ENCODE measurements at regions not wholly inside any gene's neighbourhood (a gene's known extent, or its start where the extent isn't known, plus 50 kb on each side); places are given as distances from the start of the nearest gene placed in this dataset.

DNA sequence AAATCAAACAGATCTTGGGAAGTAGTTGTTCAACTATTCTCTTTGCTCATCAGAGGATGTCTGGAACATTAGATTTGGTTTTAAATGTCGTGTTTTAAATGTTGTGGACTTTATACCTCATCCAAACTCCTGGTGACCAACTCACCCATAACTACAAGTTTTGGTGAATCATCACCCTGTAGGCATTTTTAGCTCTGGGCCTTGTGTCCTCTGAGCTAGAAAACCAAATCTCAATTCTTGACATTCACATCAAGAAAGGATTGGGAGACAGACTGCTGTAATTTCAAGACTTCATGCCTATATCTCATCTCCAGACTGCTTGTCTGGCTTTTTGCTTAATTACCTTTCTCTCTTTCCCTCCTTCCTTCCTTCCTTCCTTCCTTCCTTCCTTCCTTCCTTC, 228.5 kb upstream of the ROBO2 start:
- DNase-seq (ENCODE audit: low read depth in 3 of 3) = no peak

DNA sequence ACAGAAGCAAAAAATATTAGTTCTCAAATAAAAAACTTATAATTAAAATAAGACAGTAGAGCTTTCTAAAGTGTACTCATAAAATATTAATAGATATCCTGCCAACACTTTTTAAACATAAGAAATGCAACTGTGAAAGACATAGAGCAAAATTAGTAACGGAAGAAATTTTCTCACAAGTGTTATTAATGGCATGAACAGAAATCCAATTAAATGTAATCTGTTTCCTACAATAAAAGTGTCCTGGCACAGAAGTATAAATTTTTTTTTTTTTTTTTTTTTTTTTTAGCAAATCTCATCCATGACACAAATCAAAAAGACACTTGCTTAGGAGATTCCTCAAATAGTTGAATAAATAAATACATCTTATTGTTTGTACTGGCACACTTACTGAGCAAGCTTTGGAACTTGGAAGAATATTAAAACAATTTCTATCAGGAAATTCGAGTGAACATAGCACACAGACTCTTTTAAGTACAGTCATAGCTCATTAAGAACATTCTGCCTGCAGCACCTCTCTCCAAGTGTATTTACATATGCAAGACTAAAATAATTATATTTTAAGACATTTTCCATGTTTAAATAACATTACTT, 227.2 kb upstream of the ROBO2 start:
- no peak for DNase-seq (ENCODE audit: low read depth in 3 of 3)

DNA sequence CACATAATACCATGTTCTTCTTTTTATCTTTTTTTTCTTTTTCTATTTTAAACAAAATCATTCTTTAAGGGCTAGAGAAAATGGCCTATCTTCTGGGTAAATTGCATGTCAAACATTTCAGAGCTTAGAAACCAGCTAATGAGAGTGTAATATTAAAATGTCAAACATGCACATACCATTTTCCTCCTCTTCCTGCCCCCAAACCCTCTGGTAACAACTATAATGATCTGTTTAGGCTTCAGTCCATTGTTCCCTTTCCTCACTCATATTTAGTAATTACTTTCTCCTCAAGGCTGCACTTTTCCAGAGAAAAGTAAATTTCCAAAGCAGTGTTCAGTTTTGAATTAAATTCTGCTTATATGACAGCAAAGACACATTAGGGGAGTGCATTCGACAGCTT, 224.3 kb upstream of the ROBO2 start:
- no peak for DNase-seq (ENCODE audit: low read depth in 3 of 3)

DNA sequence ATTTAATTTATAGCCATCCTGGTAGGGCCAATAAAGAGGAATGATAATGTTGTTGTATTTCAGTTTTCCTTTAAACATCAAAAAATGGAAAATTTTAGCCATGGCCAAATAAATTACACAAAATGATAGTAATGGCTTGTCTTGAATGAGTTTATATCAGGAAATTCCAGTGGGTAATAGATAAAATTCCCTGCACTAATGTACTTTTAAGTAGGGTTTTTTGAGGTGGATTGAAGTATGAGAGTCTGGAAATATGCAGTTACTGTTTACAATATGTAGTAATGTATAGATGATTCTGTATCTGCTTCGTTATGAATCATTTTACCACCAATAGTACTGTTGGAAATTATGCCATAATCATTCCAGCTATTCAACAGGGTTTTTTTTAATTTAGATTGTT, 219.4 kb upstream of the ROBO2 start:
- DNase-seq (ENCODE audit: low read depth in 3 of 3) = no peak

DNA sequence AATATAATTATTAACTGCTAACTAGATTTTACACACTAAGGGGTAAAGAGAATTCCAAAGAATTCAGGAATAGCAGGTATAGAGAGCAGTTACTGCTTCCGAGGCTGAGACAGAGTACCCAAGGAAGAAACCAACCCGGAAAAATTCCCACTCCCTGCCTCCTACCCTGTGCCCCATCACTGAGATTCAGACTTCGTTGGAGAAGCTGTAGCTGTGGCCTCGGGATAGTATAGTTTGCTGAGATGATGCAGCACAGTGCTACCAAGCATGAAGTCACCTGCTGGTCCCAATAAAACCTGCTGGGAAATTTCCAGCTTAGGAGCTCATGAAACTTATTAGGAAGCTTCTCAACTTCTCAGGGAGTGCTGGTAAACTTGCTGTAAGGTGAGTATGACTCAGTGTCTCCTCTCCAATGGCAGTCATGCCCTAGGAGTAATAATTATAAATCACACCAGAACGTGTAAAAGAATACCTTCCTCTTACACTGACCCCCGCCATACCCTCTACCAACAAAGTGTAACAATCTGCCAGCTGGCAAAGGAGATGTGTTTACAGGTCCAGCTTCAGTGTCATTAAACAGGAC, 215.2 kb upstream of the ROBO2 start:
- no peak for DNase-seq (ENCODE audit: low read depth in 3 of 3)

DNA sequence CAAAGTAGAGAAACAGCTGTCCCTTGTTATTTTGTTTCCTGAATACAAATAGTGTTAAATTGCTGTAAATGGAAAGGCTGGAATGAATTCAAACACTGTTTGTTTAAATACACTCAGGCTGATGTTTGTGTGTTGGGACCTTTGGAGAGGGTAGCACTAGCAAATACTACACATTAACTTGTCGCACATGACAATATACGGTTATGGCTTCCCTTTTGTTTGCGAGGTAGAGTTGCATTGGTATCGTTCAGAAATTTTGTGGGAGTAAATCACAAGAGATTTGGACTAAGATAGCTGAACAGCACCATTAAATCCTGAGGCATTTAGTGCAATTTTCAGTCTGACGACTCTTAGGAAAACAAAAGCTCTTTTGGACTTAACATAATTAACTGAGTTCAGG, 213.0 kb upstream of the ROBO2 start:
- DNase-seq (ENCODE audit: low read depth in 3 of 3) = no peak

DNA sequence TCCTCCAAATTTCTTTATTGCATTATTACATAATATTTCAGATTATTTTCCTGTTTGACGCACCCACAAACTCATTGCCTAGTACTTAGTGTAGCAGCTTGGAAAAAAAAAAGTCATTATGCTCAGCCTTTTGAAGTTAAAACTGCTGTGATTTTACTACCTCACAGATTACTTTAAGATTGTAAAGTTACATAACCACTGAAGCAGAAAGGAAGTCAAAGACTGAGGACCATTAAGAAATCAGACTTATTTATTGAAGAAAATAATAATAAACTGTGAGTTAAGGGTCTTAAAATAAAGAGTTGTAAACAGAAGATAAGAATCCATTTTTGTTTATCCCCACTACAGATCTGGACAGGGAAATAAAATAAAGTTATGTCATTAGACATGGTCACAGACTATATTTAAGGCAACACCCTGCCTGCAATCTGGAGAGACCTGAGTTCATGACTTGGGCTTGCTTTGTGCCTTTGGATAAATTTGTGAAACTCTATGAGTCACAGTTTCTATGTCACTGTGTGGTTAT, 212.1 kb upstream of the ROBO2 start:
- DNase-seq (ENCODE audit: low read depth in 3 of 3) = no peak

DNA sequence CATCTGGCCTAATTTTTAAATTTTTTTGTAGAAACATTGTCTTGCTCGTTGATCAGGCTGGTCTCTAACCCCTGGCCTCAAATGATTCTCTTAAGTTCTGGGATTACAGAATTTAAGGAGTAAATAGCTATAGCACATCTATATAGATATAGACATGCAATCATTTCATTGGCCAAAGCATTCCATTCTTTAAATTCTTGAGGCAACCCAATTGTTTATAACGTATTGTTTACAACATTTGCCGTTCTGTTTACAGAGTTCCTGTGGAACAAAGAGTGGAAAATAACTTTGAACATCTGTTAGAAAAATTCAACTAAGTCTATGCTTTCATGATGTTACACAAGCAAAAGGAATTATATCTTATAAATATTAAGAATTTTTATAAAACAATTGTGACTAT, 205.2 kb upstream of the ROBO2 start:
- DNase-seq (ENCODE audit: low read depth in 3 of 3) = no peak

DNA sequence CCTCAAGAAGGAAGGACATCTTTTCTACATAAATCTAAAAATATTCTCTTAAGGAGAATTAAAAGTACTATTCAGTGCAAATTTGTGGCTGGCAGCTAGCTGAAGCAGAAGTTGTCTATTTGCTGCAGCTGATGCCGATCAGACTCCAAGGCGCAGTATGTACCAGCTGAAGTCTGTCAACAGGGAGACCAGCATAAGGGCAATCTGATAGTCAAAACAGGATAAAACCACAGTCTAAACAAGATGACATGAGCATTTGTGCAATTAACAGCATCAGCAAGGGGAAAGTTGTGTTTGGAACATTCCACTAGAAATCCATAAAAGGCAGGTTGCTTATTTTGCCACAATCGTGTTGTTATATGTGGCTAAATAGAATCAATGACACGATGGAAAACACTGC, 198.2 kb upstream of the ROBO2 start:
- DNase-seq (ENCODE audit: low read depth in 3 of 3) = no peak

DNA sequence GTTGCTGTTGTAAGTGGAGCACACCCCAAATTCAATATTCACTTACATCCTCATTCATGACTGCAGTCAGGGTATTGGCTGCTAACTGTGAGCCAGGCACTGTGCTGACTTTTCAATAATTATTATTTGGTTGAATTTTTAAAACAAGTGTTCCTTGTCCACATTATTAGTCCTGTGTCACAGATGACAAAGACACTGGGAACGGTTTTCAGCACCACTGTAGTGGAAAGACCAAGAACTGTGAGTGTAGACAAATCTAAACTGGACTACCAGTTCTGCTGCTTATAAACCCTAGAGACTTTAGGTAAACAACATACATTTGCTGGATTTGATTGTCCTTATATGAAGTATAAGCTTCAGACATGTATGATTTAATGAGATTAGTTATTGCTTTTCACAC, 197.7 kb upstream of the ROBO2 start:
- DNase-seq (ENCODE audit: low read depth in 3 of 3) = no peak

DNA sequence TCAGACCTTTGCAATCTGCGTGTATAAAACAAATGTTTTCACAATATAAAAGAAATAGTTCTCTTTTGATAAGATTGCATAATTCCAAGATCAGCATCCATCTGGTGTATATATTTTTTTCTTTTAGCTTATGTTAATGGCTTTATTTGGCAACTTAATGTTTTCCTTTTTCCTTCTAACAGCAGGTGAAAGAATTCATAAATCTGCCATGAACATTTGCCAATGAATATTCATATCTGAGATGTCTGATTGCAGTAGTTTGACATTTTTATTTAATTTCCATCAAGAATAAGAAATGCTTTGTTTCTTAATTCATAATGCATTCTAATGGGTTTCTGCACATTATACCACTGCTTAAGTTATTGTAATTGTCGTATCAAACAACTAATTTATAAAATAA, 184.4 kb upstream of the ROBO2 start:
- DNase-seq (ENCODE audit: low read depth in 3 of 3) = no peak

DNA sequence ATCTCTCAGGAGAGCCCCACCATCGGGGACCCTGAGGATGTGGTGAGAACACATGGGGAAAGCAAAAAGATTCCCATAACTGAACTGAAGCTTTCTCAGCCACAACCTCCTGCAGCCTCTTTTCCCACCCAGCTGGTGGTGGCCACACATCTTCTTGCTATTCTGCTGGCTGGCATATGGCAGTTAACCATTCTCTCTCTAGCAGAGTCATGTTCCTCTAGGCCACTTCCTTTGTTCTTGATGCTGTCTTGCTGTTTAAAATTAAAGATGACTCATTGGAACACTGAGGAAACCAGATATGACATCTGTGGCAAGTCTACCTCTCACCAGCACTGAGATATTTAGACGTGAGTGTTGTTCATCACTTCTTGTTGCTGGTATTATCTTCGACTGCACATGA, 180.3 kb upstream of the ROBO2 start:
- DNase-seq (ENCODE audit: low read depth in 3 of 3) = no peak

DNA sequence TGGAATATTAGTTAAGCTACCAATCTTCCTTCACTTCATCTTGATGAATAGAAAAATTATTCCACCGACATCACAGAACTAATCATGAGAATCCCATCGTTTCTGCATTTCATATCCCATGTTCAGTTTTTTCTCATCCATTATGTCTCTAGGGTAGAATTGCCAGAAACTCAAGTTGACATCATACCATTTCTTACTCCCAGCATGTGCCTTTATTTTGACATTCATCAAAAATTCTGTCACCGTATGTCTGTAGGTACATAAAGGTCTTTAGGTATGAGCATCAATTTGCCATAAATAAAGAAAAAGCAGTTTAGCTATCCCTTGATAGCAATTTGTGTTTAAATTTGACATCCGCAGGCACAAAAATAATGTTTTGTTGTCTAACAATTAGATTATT, 175.5 kb upstream of the ROBO2 start:
- no peak for DNase-seq (ENCODE audit: low read depth in 3 of 3)

DNA sequence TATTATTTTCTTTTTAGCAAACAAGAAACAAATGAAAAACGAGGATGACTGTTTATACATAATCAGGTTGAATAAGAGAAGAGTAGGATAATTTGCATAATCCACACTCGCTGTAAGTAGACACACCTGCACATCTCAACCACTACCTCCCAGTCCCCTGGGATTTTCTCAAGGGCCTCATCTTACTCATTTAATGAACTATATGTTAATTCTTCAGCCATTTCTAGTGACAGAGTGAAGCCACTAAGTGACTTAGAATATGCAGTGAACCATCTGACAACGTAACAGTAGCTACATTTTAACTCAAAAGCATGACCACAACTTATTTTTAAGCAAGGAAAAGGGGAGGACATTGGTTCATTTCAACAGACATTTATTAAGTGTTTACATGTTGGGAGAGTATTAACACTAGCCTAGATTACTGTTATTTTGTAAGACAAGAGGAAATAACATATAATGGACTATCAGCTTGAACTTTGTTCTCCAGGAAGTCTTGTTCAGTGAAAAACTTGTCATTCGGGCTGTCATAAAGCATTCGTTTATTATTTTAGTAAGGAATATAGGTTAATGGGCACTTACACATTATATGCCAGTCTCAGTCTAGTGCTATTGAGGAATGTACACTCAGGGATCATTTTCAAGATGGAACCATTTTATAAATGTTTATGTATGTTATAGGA, 173.0 kb upstream of the ROBO2 start:
- no peak for DNase-seq (ENCODE audit: low read depth in 3 of 3)

DNA sequence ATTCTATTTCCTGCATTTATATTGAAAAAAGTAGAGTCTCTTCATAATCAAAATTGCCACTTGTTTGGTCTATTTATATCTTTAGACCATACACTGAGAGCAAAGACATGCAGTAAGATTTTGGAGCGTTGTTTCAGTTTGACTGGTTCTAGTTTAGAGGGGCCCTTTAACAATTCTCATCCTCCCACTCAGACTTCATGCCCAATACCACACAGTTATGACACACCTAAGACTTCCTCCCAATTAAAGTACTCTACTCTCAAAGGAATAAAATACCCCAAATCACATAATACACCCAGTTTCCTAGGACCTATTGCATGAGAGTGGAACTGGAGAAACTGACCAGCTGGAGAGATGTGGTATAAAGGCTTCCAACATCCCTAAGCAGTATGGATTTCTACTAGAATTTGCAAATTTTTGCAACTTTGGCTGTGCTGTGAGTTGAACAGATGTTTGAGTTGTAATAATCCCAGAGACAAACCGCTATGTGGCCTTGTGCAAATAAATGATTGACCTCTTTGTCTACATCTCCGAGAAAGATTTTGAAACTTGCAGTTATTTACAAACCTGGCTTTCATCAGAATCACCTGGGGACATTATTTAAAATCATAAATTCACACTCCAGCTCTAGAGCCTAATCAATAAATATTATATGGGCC, 170.0 kb upstream of the ROBO2 start:
- no peak for DNase-seq (ENCODE audit: low read depth in 3 of 3)

DNA sequence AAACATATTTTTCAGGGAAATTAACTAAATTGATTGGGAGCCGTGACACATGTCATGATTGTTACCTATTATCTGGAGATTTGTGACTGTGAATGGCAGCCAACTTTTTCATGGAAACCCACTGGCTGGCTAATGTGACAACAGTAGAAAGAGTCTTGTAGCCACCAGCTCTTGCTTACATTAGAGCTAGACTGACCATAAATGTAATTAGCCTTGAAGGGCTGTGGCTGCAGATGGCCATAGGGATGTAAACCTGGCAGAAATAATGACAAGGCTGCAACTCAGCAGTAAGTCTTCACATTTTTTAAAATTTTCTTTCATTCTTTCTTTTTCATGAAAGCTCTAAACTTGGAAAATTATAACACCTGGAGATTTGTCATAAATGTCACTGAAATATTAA, 168.2 kb upstream of the ROBO2 start:
- DNase-seq (ENCODE audit: low read depth in 3 of 3) = no peak

DNA sequence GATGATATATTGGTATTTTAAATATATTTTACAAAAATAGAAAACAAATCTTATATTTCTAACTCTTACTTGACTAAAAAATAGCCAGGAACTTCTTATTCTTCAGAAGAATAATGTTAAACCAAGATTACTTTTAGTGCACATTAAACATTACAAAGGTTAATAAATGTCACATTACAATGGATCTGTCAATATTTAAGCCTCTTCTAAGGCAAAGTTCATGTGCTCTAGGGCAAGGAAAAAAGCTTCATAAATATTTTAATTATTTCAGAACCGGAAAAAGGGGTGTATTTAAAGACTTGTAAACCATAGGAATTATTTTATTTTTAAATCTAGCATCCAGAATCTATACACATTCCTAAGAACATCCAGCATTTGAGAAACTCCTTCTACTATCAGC, 166.9 kb upstream of the ROBO2 start:
- no peak for DNase-seq (ENCODE audit: low read depth in 3 of 3)

DNA sequence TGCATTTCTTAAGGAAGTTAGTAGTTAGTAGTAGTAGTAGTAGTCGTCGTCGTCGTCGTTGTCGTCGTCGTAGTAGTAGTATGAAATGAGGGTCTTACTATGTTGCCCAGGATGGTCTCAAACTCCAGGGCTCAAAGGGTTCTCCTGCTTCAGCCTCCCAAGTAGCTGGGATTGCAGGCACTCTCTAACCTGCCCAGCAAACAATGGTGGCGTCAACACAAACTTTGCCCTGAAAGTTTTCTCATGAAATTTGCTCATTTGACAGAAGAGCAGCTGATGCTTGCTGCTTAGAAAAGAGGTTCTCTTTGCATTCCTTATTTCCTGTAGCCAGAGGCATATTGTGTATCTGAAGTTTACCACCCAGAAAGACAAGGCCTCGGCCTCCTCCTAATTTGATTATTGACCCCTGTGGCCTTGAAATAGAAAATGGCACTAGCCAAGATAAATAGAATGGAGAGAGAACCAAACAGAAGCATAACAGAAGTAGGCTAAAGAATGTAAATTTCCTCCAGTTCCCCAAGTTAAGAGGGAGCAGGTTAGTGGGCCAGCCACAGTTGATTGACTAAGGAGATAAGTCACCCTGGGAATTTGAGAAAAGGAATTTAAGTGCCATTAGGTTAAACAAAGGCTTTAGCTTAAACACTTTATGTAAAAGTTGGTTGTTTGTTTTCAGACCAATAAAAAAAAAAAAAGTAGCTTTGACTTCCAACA, 166.2 kb upstream of the ROBO2 start:
- no peak for DNase-seq (ENCODE audit: low read depth in 3 of 3)

DNA sequence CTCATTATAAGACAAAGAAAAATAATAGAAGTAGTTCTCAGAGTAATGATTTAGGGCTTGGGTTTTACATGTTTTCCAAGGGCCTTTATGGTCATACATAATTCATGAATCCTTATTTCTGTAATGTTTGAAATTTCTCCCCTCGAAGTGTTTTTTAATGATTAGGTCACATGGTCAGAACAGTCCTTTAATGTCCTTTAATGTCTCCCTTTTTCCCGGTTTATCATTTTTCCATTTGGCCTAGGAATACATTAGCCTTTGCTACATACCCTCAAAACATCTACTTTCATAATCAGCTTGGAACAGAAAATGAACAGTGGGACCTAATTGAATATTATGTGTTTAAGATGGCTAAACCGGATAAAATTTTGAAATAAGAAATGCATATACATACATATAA, 159.9 kb upstream of the ROBO2 start:
- DNase-seq (ENCODE audit: low read depth in 3 of 3) = no peak

DNA sequence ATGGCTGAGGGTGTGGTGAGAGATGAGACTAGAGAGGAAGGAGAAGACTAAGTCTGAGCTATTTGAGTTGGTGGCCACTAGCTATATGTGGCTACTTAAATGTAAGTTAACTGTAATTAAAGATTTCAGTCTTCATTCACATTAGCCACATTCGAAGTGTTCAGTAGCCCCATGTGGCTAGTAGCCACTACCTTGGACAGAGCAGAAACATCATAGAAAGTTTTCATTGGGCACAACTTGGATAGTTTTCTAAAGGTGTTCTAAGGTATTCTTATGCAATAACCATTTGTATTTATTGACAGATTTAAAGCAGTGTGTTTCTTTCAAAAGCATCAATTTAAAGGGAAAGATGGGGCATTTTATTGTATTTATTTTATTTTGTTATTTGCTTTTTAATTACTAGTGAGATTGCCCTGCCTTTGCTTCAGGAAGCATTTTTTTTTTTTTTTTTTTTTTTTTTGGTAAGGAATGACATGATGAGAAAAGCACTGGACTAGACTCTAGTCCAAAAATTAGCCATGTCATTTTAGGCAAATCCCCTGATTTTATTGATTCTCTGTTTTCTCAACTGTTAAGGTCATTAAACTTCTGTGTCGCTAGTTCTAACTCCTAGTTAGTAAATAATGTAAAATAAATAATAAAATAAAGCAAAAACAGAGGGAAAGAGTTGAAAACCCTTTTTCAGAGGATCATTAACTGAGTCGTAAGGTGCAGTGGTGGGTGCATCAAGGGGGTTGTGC, 153.0 kb upstream of the ROBO2 start:
- no peak for DNase-seq (ENCODE audit: low read depth in 3 of 3)

DNA sequence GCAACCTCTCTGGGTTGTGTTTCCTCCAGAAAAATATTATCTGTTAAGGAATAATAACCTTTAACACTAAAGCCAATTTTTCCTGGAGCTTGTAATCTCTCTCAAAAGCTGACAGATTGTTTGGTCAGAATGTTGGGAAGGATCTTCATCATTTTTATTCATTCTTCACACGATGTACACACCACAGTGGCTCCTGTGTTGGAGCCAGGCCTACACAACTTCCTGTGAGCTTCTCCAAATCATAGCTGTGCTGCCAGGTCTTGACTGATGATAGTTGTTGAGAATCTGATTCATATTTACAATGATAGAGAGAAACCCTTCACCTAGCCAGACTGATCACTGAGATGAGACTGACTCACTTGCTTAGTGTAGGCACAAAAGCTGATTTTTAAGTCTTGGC, 151.0 kb upstream of the ROBO2 start:
- no peak for DNase-seq (ENCODE audit: low read depth in 3 of 3)

DNA sequence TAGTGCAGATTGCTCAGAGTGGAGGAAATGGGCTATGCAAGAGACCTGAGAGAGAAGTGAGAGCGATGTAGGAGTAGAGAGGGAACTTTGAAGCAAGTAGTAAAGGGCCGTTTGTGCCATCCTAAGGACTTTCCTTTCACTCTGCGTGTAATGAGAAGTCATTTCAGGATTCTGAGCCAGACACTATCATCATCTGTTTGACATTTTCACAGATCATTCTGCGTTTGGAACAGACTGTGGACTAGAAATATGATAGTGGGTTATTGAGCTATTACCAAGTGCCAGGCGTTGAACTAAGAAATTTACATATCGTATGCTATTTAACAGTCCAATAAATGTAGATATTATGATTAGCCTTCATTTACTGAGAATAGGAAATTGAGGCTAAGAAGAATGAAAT, 150.0 kb upstream of the ROBO2 start:
- no peak for DNase-seq (ENCODE audit: low read depth in 3 of 3)
